DMS53 (cell line): ENCODE measurements at regions not wholly inside any gene's neighbourhood (a gene's known extent, or its start where the extent isn't known, plus 50 kb on each side); places are given as distances from the start of the nearest gene placed in this dataset.
"Not testable (repeated sequence)": the region's sequence is repeated elsewhere in the genome, so short reads cannot be mapped to it uniquely, and the experiment has no call there.

Source experiments
- DNase-seq: peaks from one replicate; lab custom pipeline; 2025; lab: John Stamatoyannopoulos, UW

- no peak for DNase-seq
Observed at GRCh38 chr10:2246747-2247146, 509.4 kb upstream of the ADARB2 start.

- DNase-seq: no peak
Observed at GRCh38 chr10:2245580-2245979, 508.3 kb upstream of the ADARB2 start.

GRCh38 chr10:2244471-2244870 lies 507.1 kb upstream of the ADARB2 start:
- no peak for DNase-seq

GRCh38 chr10:2236876-2237275 lies 499.6 kb upstream of the ADARB2 start:
- DNase-seq: no peak

- no peak for DNase-seq
Observed at GRCh38 chr10:2232479-2232878, 495.2 kb upstream of the ADARB2 start.

- DNase-seq: no peak
Observed at GRCh38 chr10:2230478-2230877, 493.2 kb upstream of the ADARB2 start.

GRCh38 chr10:2228320-2228901 lies 491.1 kb upstream of the ADARB2 start:
- no peak for DNase-seq

GRCh38 chr10:2225609-2226008 lies 488.3 kb upstream of the ADARB2 start:
- no peak for DNase-seq

GRCh38 chr10:2223548-2224320 lies 486.4 kb upstream of the ADARB2 start:
- DNase-seq: no peak

- DNase-seq: no peak
Observed at GRCh38 chr10:2222631-2223030, 485.3 kb upstream of the ADARB2 start.

GRCh38 chr10:2214805-2215204 lies 477.5 kb upstream of the ADARB2 start:
- DNase-seq: no peak

- no peak for DNase-seq
Observed at GRCh38 chr10:2214092-2214491, 476.8 kb upstream of the ADARB2 start.

- no peak for DNase-seq
Observed at GRCh38 chr10:2212244-2212834, 475.0 kb upstream of the ADARB2 start.

- no peak for DNase-seq
Observed at GRCh38 chr10:2210088-2210487, 472.8 kb upstream of the ADARB2 start.

- DNase-seq: no peak
Observed at GRCh38 chr10:2208106-2208505, 470.8 kb upstream of the ADARB2 start.

- DNase-seq: peak; percentile 23
Observed at GRCh38 chr10:2207246-2207922, 470.1 kb upstream of the ADARB2 start.

- DNase-seq: no peak
Observed at GRCh38 chr10:2205406-2205805, 468.1 kb upstream of the ADARB2 start.

- DNase-seq: no peak
Observed at GRCh38 chr10:2202401-2202800, 465.1 kb upstream of the ADARB2 start.

GRCh38 chr10:2201534-2202099 lies 464.3 kb upstream of the ADARB2 start:
- no peak for DNase-seq

- no peak for DNase-seq
Observed at GRCh38 chr10:2197663-2198062, 460.3 kb upstream of the ADARB2 start.

GRCh38 chr10:2196272-2196671 lies 458.9 kb upstream of the ADARB2 start:
- DNase-seq: no peak

GRCh38 chr10:2189356-2189755 lies 452.0 kb upstream of the ADARB2 start:
- not testable (repeated sequence) for DNase-seq

GRCh38 chr10:2188371-2188770 lies 451.0 kb upstream of the ADARB2 start:
- no peak for DNase-seq
